OCI-LY7 (cell line): ENCODE measurements at regions not wholly inside any gene's neighbourhood (a gene's known extent, or its start where the extent isn't known, plus 50 kb on each side); places are given as distances from the start of the nearest gene placed in this dataset.
A peak's percentile ranks its signal among the peaks of the same experiment; 100 is the strongest.

Source experiments
- BruUV-seq: library from RNA; stranded (reverse); fragments of 400-500 nt; replicated peaks from 2 replicates; lab custom pipeline; 2021; lab: Mats Ljungman, UMichigan
- CTCF ChIA-PET: fragments of 300-600 bp; sonication (Branson Sonifier 250); formaldehyde crosslinking; loops from one replicate; lab custom pipeline; 2022; ENCODE audit warnings: antibody characterized with exemption; ENCODE audit not compliant: unreplicated experiment; lab: Charles Lee
- POLR2A ChIA-PET: fragments of 300-600 bp; sonication (Branson Sonifier 250); formaldehyde crosslinking; loops from one replicate; lab custom pipeline; 2022; ENCODE audit warnings: antibody characterized with exemption; lab: Charles Lee
- DNase-seq: peaks from one replicate; pipeline ENCODE4 v3.0.0-alpha.2; 2015; ENCODE audit warnings: low spot score
- H2AFZ ChIP-seq: fragments of 200-600 bp; sonication (generic), shearing (Covaris generic); 2 replicates; pipeline ENCODE4 v1.6.1; 2014; ENCODE audit warnings: mild to moderate bottlenecking, antibody characterized with exemption, low read length, moderate library complexity
- H3K27ac ChIP-seq: fragments of 200-600 bp; sonication (generic); 2 replicates; pipeline ENCODE4 v1.5.1; 2014; ENCODE audit warnings: mixed run types, low read depth, mild to moderate bottlenecking, moderate library complexity, low read length, inconsistent platforms; ENCODE audit not compliant: poor library complexity, severe bottlenecking
- H3K36me3 ChIP-seq: fragments of 200-600 bp; sonication (generic); 2 replicates; pipeline ENCODE4 v1.6.1; 2014; ENCODE audit warnings: mild to moderate bottlenecking, antibody characterized with exemption, low read length, moderate library complexity, mixed read lengths; ENCODE audit not compliant: insufficient read depth
- H3K4me1 ChIP-seq: fragments of 200-600 bp; sonication (generic); 2 replicates; pipeline ENCODE4 v1.5.1; 2014; ENCODE audit warnings: mild to moderate bottlenecking, low read length; ENCODE audit not compliant: insufficient read depth, poor library complexity, severe bottlenecking
- H3K4me2 ChIP-seq: fragments of 200-600 bp; sonication (generic); 2 replicates; pipeline ENCODE4 v1.6.1; 2014; ENCODE audit warnings: mild to moderate bottlenecking, low read length
- H3K4me3 ChIP-seq: fragments of 200-600 bp; sonication (generic); 2 replicates; pipeline ENCODE4 v1.5.1; 2014; ENCODE audit warnings: mild to moderate bottlenecking, low read depth, low read length; ENCODE audit not compliant: poor library complexity, severe bottlenecking
- H3K79me2 ChIP-seq: fragments of 200-600 bp; sonication (generic); 2 replicates; pipeline ENCODE4 v1.6.1; 2016; ENCODE audit warnings: low read depth, mild to moderate bottlenecking, low read length, moderate library complexity, mixed read lengths; ENCODE audit not compliant: insufficient read depth
- H3K9me2 ChIP-seq: fragments of 200-600 bp; sonication (generic); 2 replicates; pipeline ENCODE4 v1.6.1; 2016; ENCODE audit warnings: mild to moderate bottlenecking, low read length, mixed read lengths; ENCODE audit not compliant: insufficient read depth
- H3K9me3 ChIP-seq: fragments of 200-600 bp; sonication (generic); 2 replicates; pipeline ENCODE4 v1.6.1; 2014; ENCODE audit warnings: mild to moderate bottlenecking, mixed run types, low read length, mixed read lengths
- H4K20me1 ChIP-seq: fragments of 200-600 bp; sonication (generic); 2 replicates; pipeline ENCODE4 v1.6.1; 2014; ENCODE audit warnings: mild to moderate bottlenecking, antibody characterized with exemption, low read length, moderate library complexity, mixed read lengths; ENCODE audit not compliant: insufficient read depth
- EZH2phosphoT487 ChIP-seq: fragments of 200-600 bp; sonication (generic); IDR thresholded peaks from 2 replicates; pipeline ENCODE4 v1.6.1; 2018; ENCODE audit warnings: low read depth, borderline replicate concordance, mild to moderate bottlenecking, mixed run types, antibody characterized with exemption, low read length, moderate library complexity, mixed read lengths
- intact Hi-C: fragments of 100-400 bp; cut with micrococcal nuclease; formaldehyde crosslinking; loops from one replicate; pipeline ENCODE4 v1.10.0; 2022; ENCODE audit not compliant: unreplicated experiment
- TF ChIP-seq, protein P1 (sequence below): fragments of 200-600 bp; sonication (generic); conservative IDR thresholded peaks from 2 replicates; pipeline ENCODE4 v1.5.1; 2014; ENCODE audit warnings: mild to moderate bottlenecking, antibody characterized with exemption, low read length, moderate library complexity, mixed read lengths

DNA sequence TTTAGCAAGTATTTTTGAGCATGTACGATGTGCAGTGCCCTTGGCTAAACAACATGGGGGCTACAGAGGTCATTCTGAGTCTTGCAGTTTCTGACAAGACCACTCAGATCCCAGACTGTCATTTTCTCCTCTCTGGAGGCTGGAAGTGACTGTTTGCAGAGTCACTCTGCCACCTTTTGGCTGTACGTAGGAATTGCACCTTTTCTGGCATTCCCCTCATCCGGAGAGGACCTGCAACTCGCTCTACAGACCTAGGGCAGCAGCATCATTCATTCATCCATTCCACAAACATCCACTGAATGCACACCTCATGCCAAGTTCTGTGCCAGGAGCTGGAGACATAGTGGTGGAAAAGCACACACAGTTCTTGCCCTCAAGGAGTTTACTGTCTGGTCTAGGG is 160.4 kb upstream of the GPR101 start:
- POLR2A ChIA-PET: no interaction called here
- Histone ChIP-seq H3K27ac (no peak overlapping the region), H3K4me2 (no peak overlapping the region), H3K4me3 (no peak overlapping the region), H3K36me3 (no peaks in the 10 kb centered on the region), H3K9me3 (no peaks in the 10 kb centered on the region), H2AFZ (no peak overlapping the region), H3K79me2 (no peaks in the 10 kb centered on the region), H3K4me1 (no peaks in the 10 kb centered on the region), H3K9me2 (no peaks in the 10 kb centered on the region), H4K20me1 (no peaks in the 10 kb centered on the region)
- TF ChIP-seq, protein P1, sequence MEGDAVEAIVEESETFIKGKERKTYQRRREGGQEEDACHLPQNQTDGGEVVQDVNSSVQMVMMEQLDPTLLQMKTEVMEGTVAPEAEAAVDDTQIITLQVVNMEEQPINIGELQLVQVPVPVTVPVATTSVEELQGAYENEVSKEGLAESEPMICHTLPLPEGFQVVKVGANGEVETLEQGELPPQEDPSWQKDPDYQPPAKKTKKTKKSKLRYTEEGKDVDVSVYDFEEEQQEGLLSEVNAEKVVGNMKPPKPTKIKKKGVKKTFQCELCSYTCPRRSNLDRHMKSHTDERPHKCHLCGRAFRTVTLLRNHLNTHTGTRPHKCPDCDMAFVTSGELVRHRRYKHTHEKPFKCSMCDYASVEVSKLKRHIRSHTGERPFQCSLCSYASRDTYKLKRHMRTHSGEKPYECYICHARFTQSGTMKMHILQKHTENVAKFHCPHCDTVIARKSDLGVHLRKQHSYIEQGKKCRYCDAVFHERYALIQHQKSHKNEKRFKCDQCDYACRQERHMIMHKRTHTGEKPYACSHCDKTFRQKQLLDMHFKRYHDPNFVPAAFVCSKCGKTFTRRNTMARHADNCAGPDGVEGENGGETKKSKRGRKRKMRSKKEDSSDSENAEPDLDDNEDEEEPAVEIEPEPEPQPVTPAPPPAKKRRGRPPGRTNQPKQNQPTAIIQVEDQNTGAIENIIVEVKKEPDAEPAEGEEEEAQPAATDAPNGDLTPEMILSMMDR: peak; percentile 57
- no peak for TF ChIP-seq EZH2phosphoT487
- intact Hi-C loops: no loop called here
- BruUV-seq: no TSS peak
- CTCF ChIA-PET: interaction anchor here (0.6 kb wide), 1 partner anchor 80 kb away, joined by 3 read pairs; no protein-coding TSS in a partner anchor
- peak; percentile 0 for DNase-seq

DNA sequence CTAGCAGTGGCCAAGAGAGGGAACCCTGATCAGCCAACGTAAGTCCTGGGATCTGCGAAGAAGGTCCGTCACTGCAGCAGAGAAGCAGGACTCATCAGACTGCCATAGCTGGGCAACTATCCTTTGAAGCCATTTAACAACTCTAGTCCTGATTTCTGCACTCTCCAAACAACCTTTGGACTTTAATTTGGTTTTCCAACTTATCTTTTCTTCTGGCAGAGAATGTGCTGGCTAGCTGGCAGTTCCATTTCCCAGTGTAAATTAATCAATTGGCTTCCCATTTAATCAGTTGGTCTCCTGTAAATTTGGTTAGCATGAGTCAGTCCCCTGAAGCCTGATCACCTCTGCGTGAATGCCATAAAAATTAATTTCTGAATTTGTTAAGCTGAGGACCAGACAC is 153.7 kb upstream of the GPR101 start:
- H3K4me2 ChIP-seq: no peak overlapping the region
- no peaks in the 10 kb centered on the region for H3K4me1 ChIP-seq
- H2AFZ ChIP-seq: no peak overlapping the region
- BruUV-seq: no TSS peak
- H3K9me2 ChIP-seq: no peaks in the 10 kb centered on the region
- no peaks in the 10 kb centered on the region for H4K20me1 ChIP-seq
- ChIA-PET CTCF (no interaction called here), POLR2A (no interaction called here)
- TF ChIP-seq, protein P1: no peak
- TF ChIP-seq EZH2phosphoT487: no peak
- H3K36me3 ChIP-seq: no peaks in the 10 kb centered on the region
- H3K79me2 ChIP-seq: no peaks in the 10 kb centered on the region
- intact Hi-C loops: no loop called here
- H3K9me3 ChIP-seq: no peaks in the 10 kb centered on the region
- no peak overlapping the region for H3K27ac ChIP-seq
- no peak for DNase-seq
- no peak overlapping the region for H3K4me3 ChIP-seq

DNA sequence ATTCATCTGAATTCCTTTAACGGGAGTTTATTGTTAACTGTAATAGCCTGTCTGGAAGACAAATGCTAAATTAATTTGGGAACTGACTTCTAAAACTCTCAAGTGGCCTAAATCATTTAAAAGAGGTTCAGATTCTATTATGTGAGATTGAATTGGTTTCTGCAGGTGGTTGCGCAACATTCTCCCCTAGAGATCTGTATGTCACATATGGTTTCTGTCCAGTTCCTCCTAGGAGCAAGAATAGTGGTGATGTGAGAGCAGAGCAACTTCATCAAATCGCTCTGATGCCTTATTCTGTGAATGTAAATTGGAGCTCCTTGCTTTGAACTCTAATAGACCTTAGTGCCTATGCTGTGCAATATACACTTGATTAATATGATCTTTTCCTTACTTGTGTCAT is 144.6 kb upstream of the GPR101 start:
- Histone ChIP-seq H3K36me3 (no peaks in the 10 kb centered on the region), H2AFZ (no peak overlapping the region), H3K27ac (no peak overlapping the region), H3K4me3 (no peak overlapping the region), H3K9me2 (no peaks in the 10 kb centered on the region), H3K4me1 (no peaks in the 10 kb centered on the region), H3K79me2 (no peaks in the 10 kb centered on the region), H4K20me1 (no peaks in the 10 kb centered on the region), H3K9me3 (no peaks in the 10 kb centered on the region), H3K4me2 (no peak overlapping the region)
- TF ChIP-seq, protein P1: no peak
- TF ChIP-seq EZH2phosphoT487: no peak
- no peak for DNase-seq
- intact Hi-C loops: no loop called here
- no TSS peak for BruUV-seq
- CTCF ChIA-PET: no interaction called here
- POLR2A ChIA-PET: no interaction called here
